ENCODE measurements at regions not wholly inside any gene's neighbourhood (a gene's known extent, or its start where the extent isn't known, plus 50 kb on each side); places are given as distances from the start of the nearest gene placed in this dataset.

- DNase-seq (ENCODE audit: low spot score) = no peak
- H3K4me1 Mint-ChIP-seq (ENCODE audit: unreplicated experiment) = peaks cover 30% of the 10 kb centered on the region
- TF ChIP-seq, protein P1, sequence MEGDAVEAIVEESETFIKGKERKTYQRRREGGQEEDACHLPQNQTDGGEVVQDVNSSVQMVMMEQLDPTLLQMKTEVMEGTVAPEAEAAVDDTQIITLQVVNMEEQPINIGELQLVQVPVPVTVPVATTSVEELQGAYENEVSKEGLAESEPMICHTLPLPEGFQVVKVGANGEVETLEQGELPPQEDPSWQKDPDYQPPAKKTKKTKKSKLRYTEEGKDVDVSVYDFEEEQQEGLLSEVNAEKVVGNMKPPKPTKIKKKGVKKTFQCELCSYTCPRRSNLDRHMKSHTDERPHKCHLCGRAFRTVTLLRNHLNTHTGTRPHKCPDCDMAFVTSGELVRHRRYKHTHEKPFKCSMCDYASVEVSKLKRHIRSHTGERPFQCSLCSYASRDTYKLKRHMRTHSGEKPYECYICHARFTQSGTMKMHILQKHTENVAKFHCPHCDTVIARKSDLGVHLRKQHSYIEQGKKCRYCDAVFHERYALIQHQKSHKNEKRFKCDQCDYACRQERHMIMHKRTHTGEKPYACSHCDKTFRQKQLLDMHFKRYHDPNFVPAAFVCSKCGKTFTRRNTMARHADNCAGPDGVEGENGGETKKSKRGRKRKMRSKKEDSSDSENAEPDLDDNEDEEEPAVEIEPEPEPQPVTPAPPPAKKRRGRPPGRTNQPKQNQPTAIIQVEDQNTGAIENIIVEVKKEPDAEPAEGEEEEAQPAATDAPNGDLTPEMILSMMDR (IDR thresholded peaks at IDR 0.05; ENCODE audit: unreplicated experiment) = no peak
- H3K27me3 Mint-ChIP-seq (ENCODE audit: unreplicated experiment) = peaks cover 2% of the 10 kb centered on the region
- H3K9me3 Mint-ChIP-seq (ENCODE audit: unreplicated experiment) = no peaks in the 10 kb centered on the region
- H3K36me3 Mint-ChIP-seq (ENCODE audit: low read depth, unreplicated experiment) = no peaks in the 10 kb centered on the region
- H3K4me3 Mint-ChIP-seq (ENCODE audit: unreplicated experiment) = no peak overlapping the region
- H3K27ac Mint-ChIP-seq (ENCODE audit: unreplicated experiment) = no peak overlapping the region
Observed at GRCh38 chr15:85935182-85935581, 140.5 kb upstream of the KLHL25 start.

DNA sequence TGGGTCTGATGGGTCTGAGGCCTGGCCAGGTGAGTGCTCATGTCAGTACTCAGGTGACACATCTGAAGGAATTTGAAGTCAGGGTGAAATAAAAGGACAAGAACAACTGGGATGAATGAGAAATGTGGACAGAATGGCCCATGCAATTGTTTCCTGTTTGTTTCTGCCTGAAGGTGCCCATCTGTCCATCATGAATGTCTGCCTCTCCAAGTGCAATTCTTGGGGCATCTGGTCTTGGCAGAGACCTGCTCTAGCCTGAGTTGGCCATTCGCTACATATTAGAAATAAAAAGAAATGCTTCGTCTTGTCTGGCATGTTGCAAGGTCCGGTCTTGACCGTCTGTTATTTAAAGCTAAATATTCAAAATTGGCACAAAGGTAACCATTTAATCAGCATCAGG, 142.0 kb upstream of the AGBL1 start:
- Mint-ChIP-seq H3K36me3 (ENCODE audit: low read depth, unreplicated experiment) (no peaks in the 10 kb centered on the region), H3K4me1 (ENCODE audit: unreplicated experiment) (peaks cover 30% of the 10 kb centered on the region), H3K9me3 (ENCODE audit: unreplicated experiment) (no peaks in the 10 kb centered on the region), H3K27ac (ENCODE audit: unreplicated experiment) (no peak overlapping the region), H3K4me3 (ENCODE audit: unreplicated experiment) (no peak overlapping the region), H3K27me3 (ENCODE audit: unreplicated experiment) (peaks cover 2% of the 10 kb centered on the region)
- DNase-seq (ENCODE audit: low spot score) = no peak
- TF ChIP-seq, protein P1 (IDR thresholded peaks at IDR 0.05; ENCODE audit: unreplicated experiment) = no peak

DNA sequence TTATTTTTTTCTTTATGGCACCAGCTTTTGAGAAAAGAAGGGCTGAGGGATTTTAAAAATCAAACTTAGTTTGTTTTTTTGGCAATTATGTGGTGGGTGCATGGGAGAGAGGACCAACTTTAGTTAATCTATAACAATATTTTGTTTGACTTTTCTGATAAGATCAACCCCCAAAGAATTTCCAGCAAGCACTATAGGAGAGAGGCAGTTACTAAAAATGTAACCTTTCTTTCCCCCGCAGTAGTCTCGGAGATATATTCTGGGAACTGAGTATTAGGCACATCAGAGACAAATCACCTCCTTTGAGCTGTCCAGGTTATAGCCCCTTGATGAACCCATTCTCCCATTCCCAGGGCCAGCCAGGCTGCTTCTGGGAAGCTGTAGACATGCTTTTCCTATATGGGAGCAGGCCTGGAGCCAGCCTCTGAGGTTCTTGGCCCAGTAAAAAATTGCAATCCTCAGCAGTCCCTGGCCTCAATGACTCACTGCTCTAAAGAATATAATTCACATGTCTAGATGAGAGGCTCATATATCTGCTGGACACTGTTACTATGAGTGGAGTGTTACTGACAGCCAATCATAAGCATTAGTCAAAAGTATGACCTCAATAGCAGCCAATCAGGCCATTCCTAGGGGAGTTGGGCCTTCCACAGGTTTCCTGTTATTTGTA, 138.3 kb upstream of the AGBL1 start:
- H3K4me3 Mint-ChIP-seq (ENCODE audit: unreplicated experiment) = no peak overlapping the region
- H3K4me1 Mint-ChIP-seq (ENCODE audit: unreplicated experiment) = peaks cover 9% of the 10 kb centered on the region
- H3K27ac Mint-ChIP-seq (ENCODE audit: unreplicated experiment) = no peak overlapping the region
- TF ChIP-seq, protein P1 (IDR thresholded peaks at IDR 0.05; ENCODE audit: unreplicated experiment) = no peak
- H3K36me3 Mint-ChIP-seq (ENCODE audit: low read depth, unreplicated experiment) = no peaks in the 10 kb centered on the region
- DNase-seq (ENCODE audit: low spot score) = no peak
- peaks cover 2% of the 10 kb centered on the region for H3K27me3 Mint-ChIP-seq (ENCODE audit: unreplicated experiment)
- H3K9me3 Mint-ChIP-seq (ENCODE audit: unreplicated experiment) = no peaks in the 10 kb centered on the region

DNA sequence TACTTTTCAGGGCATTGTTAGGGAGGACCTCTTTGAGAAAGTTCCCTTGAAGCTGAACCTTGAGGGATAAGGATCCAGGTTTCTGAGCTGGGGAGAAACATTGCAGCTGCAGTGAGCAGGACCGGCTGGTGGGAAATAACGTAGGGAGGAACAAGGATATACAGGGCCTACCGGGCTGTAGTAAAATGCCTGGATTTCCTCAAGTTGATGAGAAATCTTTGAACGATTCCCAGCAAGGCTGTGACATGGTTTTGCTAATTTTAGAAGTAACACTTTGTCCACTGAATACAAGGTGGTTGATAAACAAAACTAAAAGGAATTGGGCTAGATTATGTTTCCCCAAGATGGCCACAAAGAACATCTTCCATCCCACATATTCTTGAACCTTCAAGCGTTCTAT, 137.0 kb upstream of the AGBL1 start:
- H3K9me3 Mint-ChIP-seq (ENCODE audit: unreplicated experiment) = no peaks in the 10 kb centered on the region
- no peaks in the 10 kb centered on the region for H3K36me3 Mint-ChIP-seq (ENCODE audit: low read depth, unreplicated experiment)
- H3K27ac Mint-ChIP-seq (ENCODE audit: unreplicated experiment) = no peak overlapping the region
- H3K4me1 Mint-ChIP-seq (ENCODE audit: unreplicated experiment) = peaks cover 9% of the 10 kb centered on the region
- H3K27me3 Mint-ChIP-seq (ENCODE audit: unreplicated experiment) = peaks cover 2% of the 10 kb centered on the region
- TF ChIP-seq, protein P1 (IDR thresholded peaks at IDR 0.05; ENCODE audit: unreplicated experiment) = no peak
- no peak overlapping the region for H3K4me3 Mint-ChIP-seq (ENCODE audit: unreplicated experiment)
- no peak for DNase-seq (ENCODE audit: low spot score)

GRCh38 chr15:85943151-85943550, 136.5 kb upstream of the AGBL1 start:
- no peak for DNase-seq (ENCODE audit: low spot score)
- Mint-ChIP-seq H3K36me3 (ENCODE audit: low read depth, unreplicated experiment) (no peaks in the 10 kb centered on the region), H3K27me3 (ENCODE audit: unreplicated experiment) (peaks cover 2% of the 10 kb centered on the region), H3K4me1 (ENCODE audit: unreplicated experiment) (peaks cover 9% of the 10 kb centered on the region), H3K9me3 (ENCODE audit: unreplicated experiment) (no peaks in the 10 kb centered on the region), H3K27ac (ENCODE audit: unreplicated experiment) (no peak overlapping the region), H3K4me3 (ENCODE audit: unreplicated experiment) (no peak overlapping the region)
- TF ChIP-seq, protein P1 (IDR thresholded peaks at IDR 0.05; ENCODE audit: unreplicated experiment) = no peak

Measured in endothelial cell (in vitro differentiated cells).